ENCODE measurements at regions not wholly inside any gene's neighbourhood (a gene's known extent, or its start where the extent isn't known, plus 50 kb on each side); places are given as distances from the start of the nearest gene placed in this dataset.

GRCh38 chr9:3773362-3774060 is 247.7 kb upstream of the RFX3 start:
- Mint-ChIP-seq H3K9me3 (no peaks in the 10 kb centered on the region), H3K27ac (no peak overlapping the region), H3K27me3 (ENCODE audit: insufficient read depth, low read depth, poor library complexity) (peaks cover 1% of the 10 kb centered on the region), H3K36me3 (ENCODE audit: low read depth) (no peaks in the 10 kb centered on the region), H3K4me1 (no peaks in the 10 kb centered on the region), H3K4me3 (no peak overlapping the region)
- Histone ChIP-seq H3K36me3 (ENCODE audit: insufficient read depth) (no peaks in the 10 kb centered on the region), H3F3A (replicated peaks; ENCODE audit: low read depth) (no peaks in the 10 kb centered on the region), H3K27ac (ENCODE audit: low read depth) (no peak overlapping the region), H3K4me3 (no peak overlapping the region), H3K4me1 (ENCODE audit: insufficient read depth) (no peaks in the 10 kb centered on the region), H4K20me1 (replicated peaks; ENCODE audit: insufficient read depth) (no peaks in the 10 kb centered on the region), H3K9me2 (ENCODE audit: insufficient read depth) (peaks cover 10% of the 10 kb centered on the region; the same call in 1 of the 2 replicates), H3K4me2 (no peak overlapping the region), H3K79me2 (replicated peaks; ENCODE audit: insufficient read depth) (no peaks in the 10 kb centered on the region), H3K27me3 (ENCODE audit: insufficient read depth) (no peaks in the 10 kb centered on the region), H2AFZ (no peak overlapping the region)
- DNase-seq (ENCODE audit: low spot score) (no peak), ATAC-seq (no peak)
- TF ChIP-seq STAT1 (IDR thresholded peaks at IDR 0.05; ENCODE audit: unreplicated experiment) (no peak), CTCF (conservative IDR thresholded peaks at IDR 0.05; ENCODE audit: low read depth in 2 of 2) (no peak), JUNB (IDR thresholded peaks at IDR 0.05; ENCODE audit: unreplicated experiment) (no peak), ZNF331 (CRISPR knock-in tag; IDR thresholded peaks at IDR 0.05; ENCODE audit: low read depth) (no peak), POLR2AphosphoS5 (IDR thresholded peaks at IDR 0.05; ENCODE audit: low read depth) (no peak), REST (IDR thresholded peaks at IDR 0.05; ENCODE audit: unreplicated experiment) (no peak), CREB1 (CRISPR knock-in tag; IDR thresholded peaks at IDR 0.05; ENCODE audit: low read depth) (no peak), EZH2 (IDR thresholded peaks at IDR 0.05; ENCODE audit: low read depth, unreplicated experiment) (no peak)

- Mint-ChIP-seq H3K27ac (no peak overlapping the region), H3K4me1 (no peaks in the 10 kb centered on the region), H3K9me3 (no peaks in the 10 kb centered on the region), H3K27me3 (ENCODE audit: insufficient read depth, low read depth, poor library complexity) (no peaks in the 10 kb centered on the region), H3K4me3 (no peak overlapping the region), H3K36me3 (ENCODE audit: low read depth) (no peaks in the 10 kb centered on the region)
- Histone ChIP-seq H3F3A (replicated peaks; ENCODE audit: low read depth) (no peaks in the 10 kb centered on the region), H3K4me3 (no peak overlapping the region), H3K36me3 (ENCODE audit: insufficient read depth) (no peaks in the 10 kb centered on the region), H3K27ac (ENCODE audit: low read depth) (no peak overlapping the region), H3K9me2 (ENCODE audit: insufficient read depth) (peaks cover 10% of the 10 kb centered on the region; the same call in 1 of the 2 replicates), H3K4me1 (ENCODE audit: insufficient read depth) (no peaks in the 10 kb centered on the region), H3K27me3 (ENCODE audit: insufficient read depth) (no peaks in the 10 kb centered on the region), H3K79me2 (replicated peaks; ENCODE audit: insufficient read depth) (no peaks in the 10 kb centered on the region), H2AFZ (no peak overlapping the region), H4K20me1 (replicated peaks; ENCODE audit: insufficient read depth) (no peaks in the 10 kb centered on the region), H3K4me2 (no peak overlapping the region)
- no peak for DNase-seq (ENCODE audit: low spot score)
- ATAC-seq = no peak
- TF ChIP-seq POLR2AphosphoS5 (IDR thresholded peaks at IDR 0.05; ENCODE audit: low read depth) (no peak), EZH2phosphoT487 (IDR thresholded peaks at IDR 0.05; ENCODE audit: unreplicated experiment) (no peak), ZNF462 (CRISPR knock-in tag; IDR thresholded peaks at IDR 0.05) (no peak), ZNF331 (CRISPR knock-in tag; IDR thresholded peaks at IDR 0.05; ENCODE audit: low read depth) (no peak)
Measured at GRCh38 chr9:3769646-3770045, 243.8 kb upstream of the RFX3 start.
